Adrenal gland (tissue), 5 donors: ENCODE measurements at regions not wholly inside any gene's neighbourhood (a gene's known extent, or its start where the extent isn't known, plus 50 kb on each side); places are given as distances from the start of the nearest gene placed in this dataset.

Experiments
- CTCF ChIP-seq, 6 experiments: fragments of 450-650 bp in 4 of 6; fragments of 200-600 bp in 2 of 6; sonication (generic) in 1 of 6; IDR thresholded peaks; 1 replicate in 5 of 6; 2 replicates in 1 of 6; pipeline versions ENCODE4 v1.5.1 to v1.8.0; 2016 to 2021; ENCODE audit warnings: antibody characterized with exemption in 6 of 6, mild to moderate bottlenecking in 2 of 6, moderate library complexity in 1 of 6
- POLR2A ChIP-seq, 2 donors: fragments of 450-650 bp; IDR thresholded peaks; one replicate each; pipeline ENCODE4 v1.6.1; 2017; ENCODE audit warnings: antibody characterized with exemption in 2 of 2, mild to moderate bottlenecking in 2 of 2, moderate library complexity in 1 of 2
- donor health status: DM: no; HTN: no; CAD: no.

GRCh38 chr20:30812739-30813411, 444.6 kb upstream of the DEFB115 start:
- TF ChIP-seq CTCF (IDR thresholded peaks at IDR 0.05) (no peak), POLR2A (IDR thresholded peaks at IDR 0.05) (no peak)
